Germinal center (tissue), 1 donor: ENCODE measurements at regions not wholly inside any gene's neighbourhood (a gene's known extent, or its start where the extent isn't known, plus 50 kb on each side); places are given as distances from the start of the nearest gene placed in this dataset.

Experiments
- DNase-seq: peaks from one replicate; pipeline ENCODE4 v3.0.0; 2012; ENCODE audit warnings: mixed read lengths, low spot score

- DNase-seq = no peak
These were observed 177.2 kb downstream of the POU4F1 start for GRCh38 chr13:78426183-78426582.

DNA sequence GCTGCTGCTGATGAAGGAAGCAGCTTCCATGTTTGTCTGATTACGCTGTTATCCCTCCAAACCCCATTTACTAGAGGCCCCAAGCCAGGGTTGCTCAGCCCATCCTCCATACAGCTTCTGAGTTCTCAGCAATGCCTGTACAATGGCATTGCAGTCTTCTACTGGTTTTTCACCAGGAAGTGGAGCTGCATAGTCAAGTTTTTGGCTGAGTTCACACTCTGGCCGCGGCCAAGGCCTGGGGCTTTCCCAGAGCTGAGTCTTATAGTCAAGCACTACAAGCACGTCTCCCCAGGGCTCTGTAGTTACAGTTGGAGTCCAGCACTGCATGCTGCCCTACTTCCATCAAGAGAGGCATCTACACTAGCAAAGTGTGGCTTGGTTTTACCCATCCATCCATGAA, 182.5 kb downstream of the POU4F1 start:
- no peak for DNase-seq

GRCh38 chr13:78413887-78414553, 189.3 kb downstream of the POU4F1 start:
- no peak for DNase-seq

DNA sequence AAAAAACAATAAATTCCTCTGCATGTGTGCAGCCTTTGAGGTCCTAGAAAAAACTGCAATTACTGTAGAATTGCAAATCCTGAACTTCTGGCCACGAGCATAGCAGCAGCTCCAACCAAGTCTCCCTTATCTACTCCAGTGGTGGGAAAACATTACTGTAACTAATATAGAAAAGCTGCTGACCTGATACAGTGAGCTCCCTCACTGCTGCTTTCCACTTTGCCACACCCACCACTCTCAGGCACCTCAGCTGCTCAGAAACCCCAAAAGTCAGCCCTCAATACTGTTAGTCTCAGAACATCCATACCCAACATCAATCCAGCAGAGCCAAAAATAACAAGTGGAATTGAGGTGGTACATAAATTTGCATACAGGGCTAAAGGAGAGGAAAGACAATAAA, 192.5 kb downstream of the POU4F1 start:
- DNase-seq = no peak

DNA sequence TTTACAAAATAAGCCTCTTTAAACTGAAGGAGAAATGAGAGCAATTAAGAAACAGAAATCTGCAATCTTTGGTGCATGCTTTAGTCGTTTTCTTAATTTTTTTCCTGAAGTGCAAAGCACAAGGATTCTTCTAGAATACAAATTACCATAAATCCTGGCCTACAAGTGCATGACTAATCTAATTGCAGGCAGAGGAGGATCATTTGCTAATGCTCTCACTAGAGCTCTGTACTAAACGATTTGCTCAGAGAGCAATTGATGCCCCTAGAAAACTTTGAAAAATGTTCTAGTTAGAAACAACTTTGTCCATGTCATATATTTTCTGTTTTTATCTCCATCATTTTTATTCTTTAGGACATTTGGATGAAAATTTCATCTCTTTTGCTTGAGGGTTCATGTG, 193.2 kb downstream of the POU4F1 start:
- DNase-seq = no peak

DNA sequence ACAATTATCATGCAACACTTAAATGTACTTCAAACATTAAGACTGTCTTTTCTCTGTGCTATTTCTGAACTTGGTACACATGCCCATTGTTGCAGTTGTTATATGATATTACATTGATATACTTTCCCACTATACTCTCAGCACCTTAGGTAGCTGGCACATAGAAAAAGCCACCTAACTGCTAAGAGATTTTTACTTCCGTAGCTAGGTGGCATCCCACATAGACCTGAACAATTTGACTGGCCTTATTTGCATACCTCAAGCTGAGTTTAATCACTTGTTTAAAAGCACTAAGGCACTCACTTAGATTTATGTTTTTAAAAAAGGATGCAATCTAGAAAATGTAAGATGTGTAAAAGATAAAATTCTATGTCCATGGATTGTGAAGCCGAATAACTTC, 194.2 kb downstream of the POU4F1 start:
- peak; percentile 9 for DNase-seq

- DNase-seq = no peak
These were observed 198.4 kb downstream of the POU4F1 start for GRCh38 chr13:78404846-78405360.

DNA sequence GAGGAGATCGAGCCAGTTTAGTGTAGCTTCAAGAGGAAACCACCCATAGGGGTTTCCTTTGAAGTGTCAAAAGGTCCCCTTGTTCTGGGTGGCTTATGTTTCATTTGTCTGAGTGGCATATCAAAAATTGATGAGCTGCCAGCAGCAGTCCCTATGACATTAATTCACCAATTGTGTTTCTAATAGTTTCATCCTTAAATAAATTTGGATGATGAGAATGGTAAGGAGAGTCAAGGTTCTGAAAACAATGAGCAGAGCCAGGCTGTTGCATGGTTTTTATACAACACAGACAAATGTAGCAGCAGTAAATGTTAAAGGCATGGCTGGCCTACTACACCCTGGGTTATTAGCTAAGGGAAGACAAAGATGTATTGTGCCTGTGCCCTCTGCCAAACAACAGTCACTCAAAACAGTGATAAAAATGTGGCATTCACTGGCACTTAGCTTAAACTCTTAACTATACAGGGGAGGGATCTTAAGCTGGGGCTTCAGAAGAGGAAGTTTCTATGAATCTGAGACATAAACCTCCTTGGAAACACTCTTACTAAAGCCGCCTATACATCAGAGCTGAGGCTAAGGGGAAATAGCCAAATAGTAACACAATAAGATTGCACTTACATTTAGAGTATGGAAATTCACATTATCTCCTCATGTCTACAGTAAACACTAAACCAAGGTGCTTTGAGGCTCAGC, 200.5 kb downstream of the POU4F1 start:
- DNase-seq = no peak

- DNase-seq = no peak
These were observed 201.3 kb downstream of the POU4F1 start for GRCh38 chr13:78401873-78402707.

- peak; percentile 29 for DNase-seq
These were observed 204.5 kb downstream of the POU4F1 start for GRCh38 chr13:78398743-78399410.

DNA sequence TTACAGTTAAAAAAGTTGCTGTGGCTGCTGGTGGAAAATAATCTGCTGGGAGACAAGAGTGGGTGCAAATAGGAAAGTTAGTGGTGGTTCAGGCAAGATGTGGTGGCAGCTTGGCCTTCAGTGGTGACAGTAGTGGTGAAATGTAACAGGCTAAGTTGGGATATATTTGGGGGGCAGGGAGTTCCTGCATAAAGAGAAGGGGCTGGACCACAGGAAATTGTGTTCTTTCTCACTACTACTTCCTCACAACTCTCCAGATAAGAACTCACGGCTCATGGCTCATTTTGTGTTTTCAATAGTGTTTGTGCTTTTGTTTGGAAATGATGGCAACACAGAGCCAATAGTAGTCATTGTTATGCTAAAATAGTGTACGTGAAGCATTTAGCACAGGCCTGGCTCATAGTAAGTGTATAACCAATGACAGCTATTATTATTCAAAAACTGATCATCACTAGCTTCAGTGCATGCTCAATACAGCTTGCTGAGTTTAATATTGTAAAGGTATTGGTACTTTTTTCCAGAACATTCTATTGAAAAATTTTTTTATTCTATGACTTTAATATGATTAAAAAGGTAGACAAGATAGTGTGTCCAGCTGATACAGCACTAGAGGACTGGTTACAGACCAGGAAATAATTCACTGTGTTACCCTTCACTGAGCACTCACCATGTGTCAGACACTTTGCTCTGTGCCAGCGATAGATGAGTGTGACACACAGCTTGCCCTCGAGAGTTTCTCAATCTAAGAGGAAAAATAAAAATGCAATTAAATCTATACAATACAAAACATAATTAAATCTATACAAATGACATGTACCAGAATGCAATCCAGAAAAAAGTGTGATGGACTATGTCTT, 209.8 kb downstream of the POU4F1 start:
- DNase-seq = no peak

GRCh38 chr13:78383899-78384298, 219.5 kb downstream of the POU4F1 start:
- no peak for DNase-seq

- DNase-seq = no peak
These were observed 220.3 kb downstream of the POU4F1 start for GRCh38 chr13:78383071-78383484.

DNA sequence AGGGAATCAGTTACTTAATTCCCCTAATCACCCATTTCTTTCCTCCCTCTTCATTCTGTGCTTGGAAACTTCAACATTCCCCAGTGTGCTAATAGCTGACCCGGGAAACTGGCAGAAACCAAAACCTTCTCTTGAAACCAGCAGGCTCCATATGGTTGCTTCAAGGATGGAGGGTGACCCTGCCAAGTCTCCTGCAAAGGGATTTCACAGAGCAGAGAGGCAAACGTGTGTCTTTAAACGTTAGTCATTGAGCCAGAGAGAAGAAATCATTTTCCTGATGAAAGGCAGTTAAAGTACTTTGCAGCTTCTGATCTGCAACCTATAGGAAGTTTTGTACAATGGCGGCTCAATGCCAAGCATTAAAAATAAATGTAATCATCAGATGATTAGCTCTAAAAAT, 220.9 kb downstream of the POU4F1 start:
- no peak for DNase-seq

DNA sequence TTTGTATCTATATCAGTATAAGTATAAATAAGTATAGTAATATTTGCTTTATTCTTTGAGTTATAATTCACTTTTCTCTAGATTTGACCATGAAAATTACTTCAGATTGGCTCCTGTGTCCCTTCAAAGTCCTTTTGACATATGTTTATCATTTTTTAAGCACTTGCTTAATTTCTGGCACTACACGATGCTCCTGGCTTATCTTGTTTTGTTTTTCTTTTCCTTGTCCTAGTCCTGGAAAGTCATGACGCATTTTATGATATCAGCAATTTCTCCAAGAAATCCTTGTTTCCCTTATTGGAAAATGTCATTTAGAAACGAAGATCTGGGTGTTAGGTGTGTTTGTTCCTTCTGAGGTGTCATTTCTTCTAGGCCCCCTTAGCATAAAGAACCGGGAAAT, 226.5 kb downstream of the POU4F1 start:
- DNase-seq = no peak

- no peak for DNase-seq
These were observed 227.3 kb downstream of the POU4F1 start for GRCh38 chr13:78376033-78376432.

- no peak for DNase-seq
These were observed 230.8 kb downstream of the POU4F1 start for GRCh38 chr13:78372581-78372980.

DNA sequence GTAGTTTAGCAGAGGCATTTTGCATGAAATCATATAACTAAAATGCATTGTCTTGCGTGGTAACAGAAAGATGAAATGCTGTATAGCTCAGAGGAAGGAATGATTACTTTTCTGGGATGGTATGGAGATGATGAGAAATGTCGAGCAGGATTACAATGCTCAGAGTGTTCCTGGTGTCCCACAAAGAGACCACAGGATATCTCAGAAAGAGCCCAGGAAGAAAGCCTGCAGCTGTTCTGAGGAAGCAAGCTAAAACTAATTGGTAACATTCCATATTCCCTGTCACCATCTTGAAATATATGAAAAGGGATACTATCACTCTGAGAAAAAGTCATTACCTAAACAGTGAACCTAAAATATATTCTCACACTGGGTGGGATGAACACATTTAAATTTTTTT, 233.1 kb downstream of the POU4F1 start:
- DNase-seq = no peak

DNA sequence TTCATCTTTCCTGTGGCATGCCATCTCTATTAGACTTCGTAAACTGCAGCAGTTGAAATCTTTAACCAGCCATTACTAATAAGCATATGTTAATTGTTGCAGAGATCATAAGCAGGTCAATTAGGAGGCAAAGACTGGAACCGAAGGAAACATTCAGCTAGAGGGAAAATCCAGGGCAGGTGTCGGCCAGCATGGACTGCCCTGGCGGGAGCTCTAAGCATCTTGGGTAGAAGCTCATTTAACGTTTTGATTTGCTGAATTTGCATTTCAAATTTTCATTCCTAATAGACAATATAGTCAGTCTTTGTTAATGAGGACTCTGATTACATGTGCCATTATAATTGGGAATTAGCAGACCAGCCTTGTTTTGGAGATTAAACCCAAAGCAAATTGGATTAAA, 238.6 kb downstream of the POU4F1 start:
- DNase-seq = no peak

DNA sequence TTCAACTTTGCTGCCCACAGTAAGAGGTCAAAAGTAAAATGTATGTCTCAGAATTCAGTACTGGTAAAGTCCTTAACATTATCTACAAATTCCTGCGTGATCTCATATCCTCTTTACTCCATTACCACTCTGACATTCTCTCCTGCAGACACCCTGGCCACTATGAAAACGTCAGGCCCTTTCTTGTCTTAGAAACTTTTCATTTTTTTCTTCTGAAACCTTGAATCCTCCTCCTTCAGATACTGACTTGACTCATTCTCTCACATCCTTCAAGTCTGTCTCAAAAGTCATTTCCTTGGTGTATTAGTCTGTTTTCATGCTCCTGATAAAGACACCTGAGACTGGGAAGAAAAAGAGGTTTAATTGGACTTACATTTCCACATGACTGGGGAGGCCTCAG, 262.3 kb downstream of the POU4F1 start:
- DNase-seq = no peak

DNA sequence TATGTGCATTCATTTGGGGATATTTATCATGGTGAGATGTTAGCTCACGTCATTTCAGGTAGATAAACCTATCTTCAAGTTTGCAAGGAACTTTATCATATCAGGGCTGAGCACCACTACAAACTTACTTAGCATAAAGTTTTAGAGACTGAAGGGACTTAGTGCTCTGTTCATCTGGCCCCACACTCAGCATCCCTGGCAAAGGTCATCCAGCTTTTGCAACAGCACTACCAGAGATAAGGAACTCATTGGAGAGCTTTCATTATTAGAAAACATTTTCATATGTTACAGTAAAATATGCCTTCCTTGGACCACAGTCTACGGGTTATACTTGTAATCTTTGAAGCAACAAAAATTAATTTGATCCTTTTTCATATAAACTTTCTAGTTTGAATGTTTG, 263.4 kb downstream of the POU4F1 start:
- no peak for DNase-seq
